Cardiac fibroblast (primary cell): ENCODE measurements at regions not wholly inside any gene's neighbourhood (a gene's known extent, or its start where the extent isn't known, plus 50 kb on each side); places are given as distances from the start of the nearest gene placed in this dataset.
"Not testable (repeated sequence)": the region's sequence is repeated elsewhere in the genome, so short reads cannot be mapped to it uniquely, and the experiment has no call there.

ENCODE experiments used
- DNase-seq, 2 donors: peaks; one replicate each; pipeline versions ENCODE4 v3.0.0 to v3.0.0-alpha.2; 2010; ENCODE audit warnings: low read depth in 2 of 2
- H3K4me3 ChIP-seq, 2 donors: replicated peaks in 1 of 2; 1 replicate in 1 of 2; 2 replicates in 1 of 2; pipeline ENCODE4 v1.5.1; 2011; ENCODE audit warnings: low read depth in 2 of 2, low read length in 2 of 2, mild to moderate bottlenecking in 2 of 2, moderate library complexity in 1 of 2
- CTCF ChIP-seq: IDR thresholded peaks from one replicate; pipeline ENCODE4 v1.5.1; 2011; ENCODE audit warnings: low read depth, mild to moderate bottlenecking, low read length, inconsistent platforms

- no peak overlapping the region for H3K4me3 ChIP-seq
- TF ChIP-seq CTCF, result no peak
- DNase-seq, result peak in 1 of 2 donors; percentile 64
These were observed 576.6 kb downstream of the ADGRL2 start for GRCh38 chr1:82377201-82377884.

GRCh38 chr1:82373710-82374109 is 573.0 kb downstream of the ADGRL2 start:
- no peak overlapping the region for H3K4me3 ChIP-seq
- DNase-seq, result no peak
- no peak for TF ChIP-seq CTCF

DNA sequence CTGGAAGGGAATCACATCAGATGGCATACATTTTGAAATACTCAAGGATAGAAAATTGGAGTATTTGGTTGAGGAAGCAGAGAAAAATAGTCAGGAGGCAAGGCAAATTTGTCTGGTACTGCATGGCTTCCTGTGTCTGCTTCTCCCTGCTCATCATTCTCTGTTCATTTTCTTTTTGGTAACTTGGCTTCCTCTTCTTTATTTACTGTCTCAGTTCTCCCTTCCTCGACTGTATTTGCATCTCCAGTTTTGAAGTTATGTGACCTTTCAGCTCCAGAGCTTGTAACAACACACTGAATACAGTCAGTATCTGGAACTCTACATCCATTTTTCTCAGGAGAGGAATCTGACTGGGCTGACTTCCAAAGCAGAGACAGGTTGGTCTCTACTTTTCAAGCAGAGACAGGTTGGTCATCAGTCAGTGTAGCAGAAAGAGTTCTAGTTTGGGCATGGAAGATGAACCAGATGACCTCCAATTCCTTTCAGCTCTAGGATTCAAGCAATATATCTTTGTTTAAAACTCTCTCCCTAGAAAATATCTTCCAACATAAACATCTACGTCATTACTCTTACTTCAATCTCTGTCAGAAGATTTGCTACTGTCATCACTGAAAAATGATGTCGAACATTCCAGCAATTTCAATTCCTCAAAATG is 571.2 kb downstream of the ADGRL2 start:
- TF ChIP-seq CTCF, result no peak
- H3K4me3 ChIP-seq, result no peak overlapping the region
- DNase-seq, result peak in 1 of 2 donors; percentile 35

DNA sequence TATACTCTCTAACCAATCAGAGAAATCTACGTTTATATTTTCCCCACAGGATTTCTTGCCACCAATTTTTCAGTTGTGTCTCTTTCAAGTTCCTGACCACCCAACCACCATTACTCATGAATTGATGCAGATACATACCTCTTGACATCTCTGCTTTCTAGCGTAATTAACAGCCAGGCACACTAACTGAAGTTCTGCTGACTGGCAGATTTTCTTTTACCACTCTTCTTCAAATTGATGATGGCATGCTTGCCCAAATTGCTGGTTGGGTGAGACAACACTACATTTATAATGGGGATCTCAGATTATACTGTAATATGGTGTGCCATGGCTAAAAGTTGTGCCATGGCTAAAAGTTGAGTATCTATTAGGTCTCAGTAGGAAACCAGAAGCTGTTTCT is 566.7 kb downstream of the ADGRL2 start:
- DNase-seq, result no peak
- H3K4me3 ChIP-seq, result no peak overlapping the region
- TF ChIP-seq CTCF, result no peak

DNA sequence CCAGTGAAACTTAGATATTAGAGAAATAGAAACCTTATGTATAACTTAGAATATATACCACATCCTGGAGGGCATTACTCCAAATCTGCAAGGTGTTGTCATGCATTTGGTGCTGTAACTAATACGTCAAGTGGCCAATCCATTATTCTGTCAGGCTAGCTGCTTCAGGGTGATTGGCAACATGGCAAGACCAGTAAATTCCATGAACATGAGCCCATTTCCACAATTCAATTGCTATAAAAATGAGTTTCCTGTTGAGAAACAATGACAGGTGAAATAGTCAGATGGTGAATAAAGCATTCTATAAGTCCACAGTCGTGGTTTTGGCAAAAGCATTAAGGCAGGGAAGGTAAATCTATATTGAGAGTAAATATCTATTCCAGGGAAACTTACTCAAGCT is 566.0 kb downstream of the ADGRL2 start:
- DNase-seq, result no peak

GRCh38 chr1:82359541-82359940 is 558.8 kb downstream of the ADGRL2 start:
- DNase-seq, result peak in 1 of 2 donors; percentile 22
- not testable (repeated sequence) for H3K4me3 ChIP-seq

More for the DNA sequence above, 566.0 kb downstream of the ADGRL2 start:
- no peak overlapping the region for H3K4me3 ChIP-seq
- no peak for TF ChIP-seq CTCF

GRCh38 chr1:82358706-82359105 is 558.0 kb downstream of the ADGRL2 start:
- H3K4me3 ChIP-seq, result not testable (repeated sequence)

DNA sequence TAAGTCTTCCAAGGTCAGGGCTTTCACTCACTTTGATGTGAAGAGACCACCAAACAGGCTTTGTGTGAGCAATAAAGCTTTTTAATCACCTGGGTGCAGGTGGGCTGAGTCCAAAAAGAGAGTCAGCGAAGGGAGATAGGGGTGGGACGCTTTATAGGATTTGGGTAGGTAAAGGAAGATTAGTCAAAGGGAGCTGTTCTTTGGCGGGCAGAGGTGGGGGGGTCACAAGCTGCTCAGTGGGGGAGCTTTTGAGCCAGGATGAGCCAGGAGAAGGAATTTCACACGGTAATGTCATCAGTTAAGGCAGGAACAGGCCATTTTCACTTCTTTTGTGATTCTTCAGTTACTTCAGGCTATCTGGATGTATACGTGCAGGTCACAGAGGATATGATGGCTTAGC is 553.8 kb downstream of the ADGRL2 start:
- H3K4me3 ChIP-seq, DNase-seq: not testable (repeated sequence)

More at GRCh38 chr1:82358706-82359105, 558.0 kb downstream of the ADGRL2 start:
- DNase-seq, result not testable (repeated sequence)
